ENCODE measurements at regions not wholly inside any gene's neighbourhood (a gene's known extent, or its start where the extent isn't known, plus 50 kb on each side); places are given as distances from the start of the nearest gene placed in this dataset.
"Not testable (repeated sequence)": the region's sequence is repeated elsewhere in the genome, so short reads cannot be mapped to it uniquely, and the experiment has no call there.

GRCh38 chr10:46796351-46796750, 114.9 kb upstream of the PTPN20 start:
- DNase-seq (ENCODE audit: low read depth in 2 of 2) = not testable (repeated sequence)

- not testable (repeated sequence) for DNase-seq (ENCODE audit: low read depth in 2 of 2)
These were observed 109.2 kb upstream of the PTPN20 start for GRCh38 chr10:46802010-46802409.

- not testable (repeated sequence) for DNase-seq (ENCODE audit: low read depth in 2 of 2)
These were observed 108.1 kb upstream of the PTPN20 start for GRCh38 chr10:46803082-46803481.

- DNase-seq (ENCODE audit: low read depth in 2 of 2) = not testable (repeated sequence)
These were observed 101.0 kb upstream of the PTPN20 start for GRCh38 chr10:46810222-46810621.

- not testable (repeated sequence) for DNase-seq (ENCODE audit: low read depth in 2 of 2)
These were observed 95.1 kb upstream of the PTPN20 start for GRCh38 chr10:46816126-46816525.

- DNase-seq (ENCODE audit: low read depth in 2 of 2) = not testable (repeated sequence)
These were observed 70.7 kb upstream of the PTPN20 start for GRCh38 chr10:46840393-46841050.

GRCh38 chr10:46841051-46841593, 70.1 kb upstream of the PTPN20 start:
- DNase-seq (ENCODE audit: low read depth in 2 of 2) = not testable (repeated sequence)

- not testable (repeated sequence) for DNase-seq (ENCODE audit: low read depth in 2 of 2)
These were observed 66.0 kb upstream of the PTPN20 start for GRCh38 chr10:46845194-46845593.

GRCh38 chr10:46845640-46846039, 65.6 kb upstream of the PTPN20 start:
- DNase-seq (ENCODE audit: low read depth in 2 of 2) = not testable (repeated sequence)

- not testable (repeated sequence) for DNase-seq (ENCODE audit: low read depth in 2 of 2)
These were observed 50.5 kb upstream of the PTPN20 start for GRCh38 chr10:46860753-46861152.
